CD4-positive, alpha-beta T cell treated with Interleukin-17A for 4 hours (primary cell): ENCODE measurements at regions not wholly inside any gene's neighbourhood (a gene's known extent, or its start where the extent isn't known, plus 50 kb on each side); places are given as distances from the start of the nearest gene placed in this dataset.

ENCODE experiments used
- DNase-seq: peaks from one replicate; pipeline ENCODE4 v3.0.0-alpha.2; 2020; ENCODE audit warnings: mixed read lengths

DNA sequence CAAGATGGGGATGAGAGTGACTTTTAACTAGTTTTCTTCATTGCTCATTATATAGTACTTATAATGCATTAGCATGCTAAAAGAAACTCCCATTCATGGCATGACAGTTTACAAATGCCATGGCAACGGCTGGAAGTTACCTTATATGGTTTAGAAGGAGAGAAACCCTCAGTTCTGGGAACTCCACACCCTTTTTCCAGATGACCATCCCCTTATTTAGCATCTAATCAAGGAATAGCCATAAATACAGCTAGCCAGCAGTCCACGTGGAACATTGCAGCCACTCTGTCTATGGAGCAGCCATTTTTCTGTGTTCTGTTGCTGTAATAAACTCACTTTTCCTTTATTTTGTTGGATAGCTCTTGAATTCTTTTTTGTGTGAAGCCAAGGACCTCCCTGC lies 1137.8 kb downstream of the CDH18 start:
- no peak for DNase-seq

DNA sequence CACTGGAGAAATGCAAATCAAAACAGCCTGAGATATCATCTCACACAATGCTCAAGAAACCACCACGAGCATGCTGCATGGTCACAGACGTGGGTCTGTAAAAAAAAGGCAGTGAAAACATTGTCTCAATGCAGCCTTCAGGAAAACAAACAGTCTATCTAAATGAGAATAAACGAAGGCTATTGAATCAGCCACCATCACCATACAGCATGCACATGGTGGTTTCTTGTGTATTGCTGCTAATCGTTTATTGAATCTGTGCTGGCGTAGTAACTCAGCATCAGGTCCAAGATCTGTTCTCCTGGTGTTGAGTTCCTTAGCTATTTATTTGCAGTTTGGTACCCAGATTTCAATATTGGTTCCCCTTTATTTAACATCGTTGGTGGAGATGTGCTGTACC lies 1115.0 kb downstream of the CDH18 start:
- DNase-seq: no peak

DNA sequence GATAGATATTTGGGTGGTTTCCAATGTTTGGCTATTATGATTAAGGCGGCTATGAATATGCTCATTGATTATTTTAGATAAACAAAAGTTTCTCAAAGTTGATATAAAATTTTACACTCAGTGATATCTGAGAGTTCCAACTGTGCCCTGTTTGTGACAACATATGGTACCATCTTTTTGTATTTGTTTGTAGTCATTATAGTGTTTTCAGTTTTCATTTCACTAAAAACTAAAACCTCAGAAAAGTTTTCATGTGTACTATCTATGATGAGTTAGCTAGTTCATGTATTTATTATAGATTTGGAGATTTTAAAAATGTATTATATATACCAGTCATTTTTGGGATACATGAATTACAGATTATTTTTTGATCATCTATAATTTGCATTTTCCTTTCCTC lies 1111.4 kb downstream of the CDH18 start:
- no peak for DNase-seq

DNA sequence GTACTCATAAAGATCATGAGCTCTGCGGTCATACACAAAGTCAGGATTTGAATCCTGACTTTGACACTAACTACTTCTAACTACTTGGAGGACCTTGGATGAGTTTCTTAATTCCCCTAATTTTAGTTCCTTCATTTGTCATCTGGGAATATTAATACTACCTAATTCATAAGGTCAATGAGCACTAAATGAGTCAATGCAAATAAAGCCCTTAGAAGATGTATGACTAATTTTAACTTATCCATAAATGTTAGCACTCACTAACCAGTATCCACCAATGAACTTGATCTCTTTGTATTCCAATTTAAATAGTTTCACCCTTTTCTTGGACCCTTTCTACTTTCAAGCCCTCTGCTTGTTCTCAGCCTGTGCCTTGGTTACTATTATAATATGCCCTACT lies 1106.4 kb downstream of the CDH18 start:
- no peak for DNase-seq

DNA sequence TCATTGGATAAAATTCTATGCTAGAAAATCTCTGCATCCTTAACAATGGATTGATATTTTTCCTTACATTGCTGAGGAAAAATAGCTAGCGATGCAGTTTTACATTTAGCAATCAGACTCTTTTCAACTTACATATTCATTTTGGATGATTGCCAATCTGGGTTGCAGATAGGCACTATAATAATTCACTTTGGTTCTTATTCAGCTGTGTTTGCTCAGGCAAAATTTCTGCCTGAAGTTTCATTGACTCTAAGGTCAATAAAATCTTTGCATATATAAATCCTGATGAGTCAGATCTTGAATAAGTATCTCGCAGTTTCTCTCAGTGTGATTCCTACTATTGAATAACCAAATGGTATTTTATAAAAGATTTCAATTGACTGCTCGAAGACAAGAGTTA lies 1105.8 kb downstream of the CDH18 start:
- no peak for DNase-seq

DNA sequence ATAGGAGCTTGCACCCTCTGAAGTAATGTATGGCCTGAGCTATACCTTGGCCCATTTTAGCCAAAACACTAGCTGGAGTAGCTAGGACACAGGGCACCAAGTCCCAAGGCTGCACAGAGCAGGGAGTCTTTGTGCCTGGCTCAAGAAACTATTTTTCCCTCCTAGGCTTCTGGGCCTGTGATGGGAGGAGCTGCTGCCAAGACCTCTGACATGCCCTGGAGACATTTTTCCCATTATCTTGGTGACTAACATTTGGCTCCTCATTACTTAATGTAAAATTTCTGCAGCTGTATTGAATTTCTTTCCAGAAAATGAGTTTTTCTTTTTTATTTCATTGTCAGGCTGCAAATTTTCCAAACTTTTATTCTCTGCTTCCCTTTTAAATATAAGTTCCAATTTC lies 1099.2 kb downstream of the CDH18 start:
- no peak for DNase-seq

DNA sequence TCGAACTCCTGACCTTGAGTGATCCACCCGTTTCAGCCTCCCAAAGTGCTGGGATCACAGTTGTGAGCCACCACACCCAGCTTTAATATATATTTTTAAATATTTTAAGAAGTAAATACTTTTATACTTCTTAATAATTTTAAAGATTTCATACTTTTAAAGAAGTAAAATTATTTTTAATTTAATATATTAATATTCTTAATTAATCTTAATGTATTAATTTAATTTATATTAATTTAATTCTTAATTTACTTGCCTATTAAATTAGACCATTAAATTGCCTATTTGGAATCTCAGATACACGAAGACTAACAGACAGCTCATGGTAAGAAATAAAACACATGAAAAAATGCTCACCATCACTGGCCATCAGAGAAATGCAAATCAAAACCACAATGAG lies 1087.4 kb downstream of the CDH18 start:
- DNase-seq: no peak

DNA sequence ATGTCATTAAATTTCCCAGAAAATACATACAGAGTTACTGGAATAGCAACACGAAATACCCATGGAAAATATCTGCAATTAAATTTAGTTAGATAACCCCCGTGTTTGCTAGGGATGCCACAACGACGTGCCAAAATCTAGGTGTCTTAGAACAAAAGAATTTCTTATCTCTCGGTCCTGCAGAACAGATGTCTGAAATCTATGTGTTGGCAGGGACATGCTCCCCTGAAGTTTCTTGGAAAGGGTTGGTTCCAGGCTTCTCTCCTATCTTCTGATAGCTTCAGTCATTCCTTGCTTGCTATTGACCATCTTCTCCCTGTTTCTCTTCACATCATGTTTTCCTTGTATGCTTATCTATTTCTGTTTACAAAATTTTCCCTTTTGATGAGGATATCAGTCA lies 1067.0 kb downstream of the CDH18 start:
- no peak for DNase-seq

DNA sequence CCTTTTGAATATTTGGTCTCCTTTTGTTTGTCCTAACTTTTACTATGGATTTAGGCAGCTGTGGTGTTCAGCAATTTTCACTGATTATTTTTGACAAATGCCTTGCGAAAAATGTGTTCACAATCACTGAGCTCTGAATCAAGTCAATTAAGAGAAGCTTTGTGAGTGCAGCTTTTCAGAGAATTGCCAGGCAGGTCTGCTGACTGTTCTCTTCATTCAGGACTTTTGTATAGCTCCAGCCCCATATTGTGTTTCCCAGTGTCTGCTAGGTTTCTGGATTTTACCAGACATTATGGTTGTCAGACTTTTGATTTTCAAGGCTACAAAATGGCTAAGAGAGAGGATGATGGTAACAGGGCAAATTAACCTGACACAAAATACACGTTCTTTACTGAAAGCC lies 1055.9 kb downstream of the CDH18 start:
- no peak for DNase-seq

DNA sequence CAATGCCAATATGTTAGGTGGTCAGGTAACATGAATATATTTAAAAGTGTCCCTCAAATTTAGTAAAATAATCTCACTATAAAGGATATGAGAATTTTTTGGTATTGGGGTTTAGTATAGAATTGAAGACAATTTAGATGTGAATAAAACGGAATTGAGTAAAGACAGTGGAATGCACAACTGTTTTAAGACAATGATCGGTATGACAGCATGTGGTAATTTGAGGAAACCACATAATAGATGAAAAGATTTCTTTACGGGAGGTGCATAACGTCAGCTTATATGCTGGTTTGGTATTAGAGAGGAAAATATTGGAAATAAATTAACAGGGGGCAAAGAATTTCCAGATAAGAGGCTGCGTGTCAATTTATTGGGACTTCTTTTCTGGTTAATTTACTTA lies 1043.2 kb downstream of the CDH18 start:
- DNase-seq: no peak

DNA sequence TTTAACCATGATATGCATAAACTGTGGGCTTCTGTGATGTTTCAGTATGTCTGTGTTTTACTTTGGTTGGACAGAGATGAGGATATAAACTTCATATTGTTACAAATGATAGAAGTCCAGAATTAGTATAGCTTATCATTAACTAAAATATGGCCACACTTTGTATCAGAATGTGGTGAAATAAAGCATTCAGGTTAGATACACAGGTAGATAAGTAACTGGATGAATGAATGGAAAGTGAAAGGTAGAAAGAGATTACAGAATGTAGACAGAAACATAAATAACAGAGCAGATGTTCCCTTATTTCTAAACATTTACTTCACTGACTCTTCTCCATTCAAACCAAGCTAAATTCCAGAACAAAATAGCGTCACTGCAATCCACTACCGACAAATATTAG lies 1033.8 kb downstream of the CDH18 start:
- no peak for DNase-seq

DNA sequence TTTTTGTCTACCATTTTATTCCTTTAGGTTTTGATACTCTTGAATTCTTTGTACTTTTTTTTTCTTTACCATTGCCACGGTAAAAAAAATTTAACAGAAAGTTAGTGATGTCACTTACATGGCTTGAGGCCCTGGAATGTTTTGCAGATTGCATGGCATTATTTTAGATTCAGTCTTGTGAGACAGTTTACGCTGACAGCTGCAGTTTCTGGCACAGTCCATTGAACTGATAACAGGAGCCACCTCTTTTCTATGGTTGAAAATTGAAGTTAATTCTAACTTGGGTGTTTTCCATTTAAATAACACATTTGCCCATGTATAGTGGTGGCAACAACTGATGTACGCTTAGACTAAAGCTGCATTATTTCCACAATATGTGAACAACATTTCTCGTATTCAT lies 1028.5 kb downstream of the CDH18 start:
- DNase-seq: no peak

DNA sequence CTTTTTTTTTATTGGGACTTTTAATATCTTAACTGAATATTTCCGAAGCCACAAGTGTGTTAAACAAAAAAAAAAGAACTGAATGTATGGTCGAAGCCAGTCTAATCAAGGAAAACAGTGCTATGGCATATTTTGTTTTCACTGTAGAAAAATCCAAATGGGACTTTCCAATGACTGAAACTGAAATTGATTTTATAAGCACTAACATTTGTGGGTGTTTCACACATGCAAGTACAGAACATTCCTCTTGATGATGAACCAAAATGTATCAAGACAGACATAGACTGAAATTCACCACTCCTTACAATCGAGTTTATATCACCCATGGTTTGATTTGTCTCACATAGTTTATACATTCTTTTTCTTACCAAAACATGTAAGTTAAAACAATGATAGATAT lies 1026.8 kb downstream of the CDH18 start:
- no peak for DNase-seq

DNA sequence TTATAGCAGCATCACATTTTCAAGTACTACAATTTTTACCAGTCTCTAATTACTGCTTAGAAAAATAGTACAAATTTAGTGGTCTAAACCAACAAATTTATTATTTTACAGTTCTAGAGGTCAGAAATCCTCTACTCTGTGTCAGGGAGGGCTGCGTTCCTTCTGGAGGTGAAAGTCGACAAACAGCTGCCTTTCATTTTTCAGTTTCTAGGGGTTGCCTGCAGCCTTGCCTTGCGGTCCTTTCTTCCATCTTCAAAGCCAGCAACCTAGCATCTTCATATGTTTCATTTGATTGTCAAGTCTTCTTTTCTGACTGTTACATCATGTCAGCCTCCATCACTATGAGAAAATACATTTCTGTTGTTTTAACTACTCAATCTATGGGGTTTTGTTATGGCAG lies 1022.1 kb downstream of the CDH18 start:
- no peak for DNase-seq

DNA sequence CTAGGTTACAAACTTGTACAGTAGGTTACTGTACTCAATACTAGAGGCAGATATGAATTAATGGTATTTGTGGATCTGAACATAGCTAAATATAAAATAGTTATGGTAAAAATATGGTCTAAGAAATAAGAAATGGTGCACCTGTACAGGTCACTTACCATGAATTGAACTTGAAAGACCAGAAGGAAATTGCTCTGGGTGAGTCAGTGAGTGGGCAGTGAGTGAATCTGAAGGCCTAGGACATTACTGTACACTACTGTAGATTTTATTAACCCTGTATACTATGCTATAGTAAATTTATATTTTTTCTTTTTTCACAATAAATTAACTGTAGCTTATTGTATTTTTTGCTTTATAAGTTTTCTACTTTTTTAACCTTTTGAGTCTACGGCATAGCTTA lies 1020.4 kb downstream of the CDH18 start:
- no peak for DNase-seq

DNA sequence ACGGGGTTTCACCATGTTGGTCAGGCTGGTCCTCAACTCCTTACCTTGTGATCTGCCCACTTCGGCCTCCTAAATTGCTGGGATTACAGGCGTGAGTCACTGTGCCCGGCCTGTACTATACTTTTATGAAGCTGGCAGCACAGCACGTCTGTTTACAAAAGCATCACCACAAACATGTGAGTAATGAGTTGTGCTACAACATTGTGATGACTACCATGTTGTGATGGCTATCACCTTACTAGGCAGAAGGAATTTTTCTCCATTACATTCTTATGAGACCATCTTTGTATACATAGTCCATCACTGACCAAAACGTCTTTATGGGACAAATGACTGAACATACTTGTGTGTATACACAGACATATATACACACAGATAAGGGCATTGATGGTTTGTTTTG lies 1019.0 kb downstream of the CDH18 start:
- DNase-seq: no peak

DNA sequence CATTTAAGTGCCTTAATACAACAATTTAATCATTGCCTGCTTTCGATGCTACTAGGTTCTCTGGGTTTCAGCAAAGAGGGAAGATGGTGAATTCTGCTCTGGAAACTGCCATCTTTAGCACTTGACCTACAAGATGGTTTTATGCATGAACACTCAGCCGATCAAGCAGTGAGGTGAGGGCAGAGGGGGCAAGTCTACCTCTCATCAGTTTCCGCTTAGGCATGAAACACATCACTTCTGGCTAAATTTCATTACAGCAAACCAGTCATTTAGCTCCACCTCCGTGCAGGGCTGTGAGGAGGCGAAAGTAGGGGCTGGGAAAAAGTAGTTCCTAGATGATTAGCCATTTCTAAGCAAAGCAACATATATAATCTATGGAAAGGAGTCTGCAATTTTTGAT lies 1018.0 kb downstream of the CDH18 start:
- DNase-seq: no peak

DNA sequence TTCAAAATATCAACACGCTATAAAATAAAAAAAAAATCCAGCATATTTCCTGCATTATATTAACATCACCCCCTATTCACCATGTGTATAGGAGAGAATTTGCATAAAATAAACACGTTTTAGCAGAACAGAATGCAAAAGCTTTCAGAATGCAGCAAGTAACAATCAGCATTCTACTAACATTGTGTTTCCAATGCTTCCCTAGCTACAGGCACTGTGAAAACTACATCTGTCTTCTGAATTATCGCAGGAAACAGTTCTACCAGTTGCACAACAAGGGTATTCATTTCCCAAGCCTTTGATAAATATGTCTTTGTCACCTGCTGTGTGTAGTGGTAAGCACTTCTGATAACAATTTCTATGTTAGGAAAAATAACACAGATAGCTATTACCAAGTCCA lies 1015.8 kb downstream of the CDH18 start:
- no peak for DNase-seq

DNA sequence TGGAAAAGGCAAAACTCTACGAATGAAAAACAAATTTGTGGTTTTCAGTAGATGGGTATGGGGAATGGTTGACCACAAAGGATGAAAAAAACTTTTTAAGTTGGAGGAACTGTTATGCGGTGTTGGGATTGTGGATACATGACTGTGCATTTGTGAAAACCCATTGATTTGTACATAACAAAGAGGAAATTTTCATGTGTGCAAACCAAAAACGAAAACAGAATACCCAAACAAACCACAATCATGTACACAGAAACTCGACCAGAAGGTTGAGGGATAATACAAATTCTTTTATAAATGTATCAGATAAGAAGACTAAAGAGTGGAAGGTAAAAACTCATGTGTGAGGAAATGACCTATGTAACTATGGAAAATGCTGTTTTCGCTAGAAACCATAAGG lies 1012.4 kb downstream of the CDH18 start:
- no peak for DNase-seq

DNA sequence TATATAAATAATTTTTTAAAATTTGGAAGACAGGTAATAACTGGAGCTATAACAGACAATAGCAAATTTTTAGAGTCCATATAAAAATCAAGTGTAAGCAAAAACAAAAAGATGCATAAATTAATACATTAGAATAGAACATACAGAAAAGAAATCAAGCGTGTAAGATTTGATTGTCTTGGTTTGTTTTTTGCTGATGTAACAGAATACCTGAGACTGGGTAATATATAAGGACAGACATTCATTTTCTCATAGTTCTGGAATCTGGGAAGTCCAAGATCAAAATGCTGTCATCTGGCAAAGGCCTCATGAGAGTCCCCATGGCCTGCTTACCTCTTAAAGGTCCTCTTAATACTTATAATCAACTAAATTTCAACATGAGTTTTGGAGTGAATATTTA lies 1010.1 kb downstream of the CDH18 start:
- no peak for DNase-seq

DNA sequence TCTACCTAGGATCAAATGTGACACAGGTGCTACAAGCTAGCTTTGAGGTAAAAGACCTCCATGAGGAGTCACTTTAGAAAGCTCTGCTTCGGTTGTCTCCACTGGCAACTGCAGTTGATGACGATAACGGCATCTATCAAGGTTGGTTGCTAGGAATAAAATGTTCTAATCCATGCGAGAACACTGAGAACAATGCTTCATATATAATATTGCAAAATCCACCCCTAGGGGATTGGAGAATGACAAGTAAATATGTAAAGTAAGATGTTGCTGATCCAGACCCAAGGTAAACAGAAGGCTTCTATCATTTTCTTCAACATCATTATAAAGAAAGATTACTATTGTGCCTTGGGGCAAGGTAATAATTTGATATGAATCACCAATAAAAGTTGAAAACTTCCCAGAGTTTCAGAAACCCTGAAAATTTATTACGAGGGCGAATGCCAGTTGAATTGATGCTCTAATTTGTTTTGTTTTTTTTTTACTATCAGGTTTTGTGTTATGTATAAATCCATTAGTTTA lies 1003.4 kb downstream of the CDH18 start:
- DNase-seq: no peak

DNA sequence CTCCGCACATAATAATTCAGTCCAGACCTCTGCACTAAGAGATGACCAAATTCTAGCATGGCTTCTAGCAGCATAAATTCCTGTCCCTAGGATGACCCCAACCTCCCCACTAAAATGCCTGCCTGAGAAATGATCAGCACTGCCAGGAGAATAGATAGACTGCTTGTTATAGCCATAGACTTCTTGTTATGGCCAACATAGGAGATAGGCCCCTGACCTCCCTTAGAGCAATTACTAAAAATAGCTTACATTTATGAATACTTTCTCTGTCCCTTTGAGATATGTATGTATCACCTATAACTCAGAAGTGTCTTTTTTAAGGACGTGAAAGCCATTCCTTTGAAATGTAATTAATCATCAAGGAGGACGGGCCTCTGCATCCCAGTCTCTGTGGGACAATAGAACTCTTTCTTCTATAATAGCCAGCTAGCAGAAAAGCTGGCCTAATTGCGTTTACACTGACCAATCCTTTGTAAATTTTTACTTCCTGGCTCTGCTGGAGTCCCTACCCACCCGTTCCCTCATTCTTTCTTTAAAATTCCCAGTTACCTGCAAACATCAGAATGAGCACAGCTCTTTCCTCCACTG lies 1002.7 kb downstream of the CDH18 start:
- no peak for DNase-seq

DNA sequence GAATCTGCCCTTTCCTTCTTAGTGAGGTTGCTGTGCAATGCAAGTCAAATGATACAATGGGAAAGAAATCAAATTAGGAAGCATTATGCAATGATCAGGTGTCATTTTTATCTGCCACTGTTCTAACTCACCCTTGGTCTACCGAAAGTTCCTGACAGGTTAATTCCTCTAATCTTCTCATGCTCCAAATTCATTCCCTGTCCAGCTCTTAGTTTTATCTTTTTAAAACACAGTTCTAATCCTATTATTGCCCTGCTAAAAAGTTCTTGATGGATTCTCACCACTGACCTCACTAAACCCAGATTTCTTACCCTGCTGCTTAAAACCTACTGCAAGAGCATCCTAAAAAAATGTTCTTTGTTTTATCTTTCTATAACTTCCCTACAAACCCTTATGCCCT lies 1000.9 kb downstream of the CDH18 start:
- DNase-seq: no peak

DNA sequence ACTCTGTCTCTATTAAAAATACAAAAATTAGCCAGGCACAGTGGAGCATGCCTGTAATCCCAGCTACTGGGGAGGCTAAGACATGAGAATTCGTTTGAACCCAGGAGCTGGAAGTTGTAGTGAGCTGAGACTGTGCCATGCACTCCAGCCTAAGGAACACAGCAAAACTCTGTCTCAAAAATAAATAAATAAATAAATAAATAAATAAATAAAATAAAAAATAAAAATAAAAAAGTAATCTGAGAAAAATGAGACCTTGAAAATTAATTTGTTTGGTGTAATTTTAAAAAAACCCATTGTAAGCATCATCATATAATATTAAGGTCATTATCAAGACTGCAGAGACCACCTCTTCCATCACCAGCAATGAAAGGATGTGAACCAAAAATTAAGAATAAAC lies 997.1 kb downstream of the CDH18 start:
- no peak for DNase-seq

DNA sequence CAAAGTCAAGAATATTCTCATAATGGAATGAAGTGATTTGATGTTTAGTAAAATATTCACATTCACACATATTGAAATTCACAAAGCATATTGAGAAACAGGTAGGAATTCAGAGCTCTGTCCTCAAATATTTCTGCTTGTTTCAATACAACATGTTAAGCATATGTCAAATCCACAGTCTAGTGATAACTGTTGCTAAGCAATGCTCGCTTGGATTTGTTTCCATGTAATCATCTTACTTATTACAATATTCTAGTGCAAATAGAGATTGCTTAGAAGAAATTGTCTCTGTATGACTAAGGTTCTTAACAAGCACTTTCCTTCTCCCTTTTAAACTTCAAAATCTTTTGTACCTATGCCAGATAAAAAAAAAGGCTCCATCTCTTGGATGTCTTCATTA lies 995.7 kb downstream of the CDH18 start:
- no peak for DNase-seq

DNA sequence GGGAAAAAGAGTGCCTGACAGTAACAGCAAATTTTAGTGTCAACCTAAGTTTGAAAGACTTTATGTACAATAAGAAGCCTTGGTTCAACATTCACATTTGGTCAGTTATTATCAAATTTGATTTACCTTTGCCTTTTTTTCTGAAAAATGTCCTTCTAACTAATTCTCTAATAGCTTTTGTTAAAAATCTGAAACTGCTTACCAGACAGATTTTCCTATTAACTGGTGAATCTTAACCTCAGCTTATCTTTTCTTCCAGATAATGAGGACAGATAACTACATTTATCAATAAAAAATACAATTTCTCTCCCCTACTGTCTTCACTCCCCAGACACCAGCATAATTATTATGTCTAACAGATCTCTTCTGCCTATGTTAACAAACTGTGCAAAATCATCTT lies 988.5 kb downstream of the CDH18 start:
- no peak for DNase-seq
